ENCODE measurements at regions not wholly inside any gene's neighbourhood (a gene's known extent, or its start where the extent isn't known, plus 50 kb on each side); places are given as distances from the start of the nearest gene placed in this dataset.

DNA sequence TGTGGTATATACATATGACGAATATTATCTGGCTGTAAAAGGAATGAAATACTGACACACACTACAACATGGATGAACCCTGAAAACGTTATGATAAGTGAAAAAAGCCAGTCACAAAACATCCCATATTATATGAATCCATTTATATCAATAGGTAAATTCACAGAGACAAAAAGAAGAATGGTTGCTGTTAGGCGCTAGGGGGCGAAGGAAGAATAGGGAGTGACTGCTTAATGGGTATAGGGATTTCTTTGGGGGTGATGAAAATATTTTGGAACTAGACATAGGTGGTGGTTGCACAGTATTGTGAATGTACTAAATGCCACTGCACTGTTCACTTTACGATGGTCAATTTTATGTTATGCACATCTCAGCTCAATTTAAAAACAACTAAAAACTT, 96.4 kb upstream of the EGFL6 start:
- TF ChIP-seq, protein P1, sequence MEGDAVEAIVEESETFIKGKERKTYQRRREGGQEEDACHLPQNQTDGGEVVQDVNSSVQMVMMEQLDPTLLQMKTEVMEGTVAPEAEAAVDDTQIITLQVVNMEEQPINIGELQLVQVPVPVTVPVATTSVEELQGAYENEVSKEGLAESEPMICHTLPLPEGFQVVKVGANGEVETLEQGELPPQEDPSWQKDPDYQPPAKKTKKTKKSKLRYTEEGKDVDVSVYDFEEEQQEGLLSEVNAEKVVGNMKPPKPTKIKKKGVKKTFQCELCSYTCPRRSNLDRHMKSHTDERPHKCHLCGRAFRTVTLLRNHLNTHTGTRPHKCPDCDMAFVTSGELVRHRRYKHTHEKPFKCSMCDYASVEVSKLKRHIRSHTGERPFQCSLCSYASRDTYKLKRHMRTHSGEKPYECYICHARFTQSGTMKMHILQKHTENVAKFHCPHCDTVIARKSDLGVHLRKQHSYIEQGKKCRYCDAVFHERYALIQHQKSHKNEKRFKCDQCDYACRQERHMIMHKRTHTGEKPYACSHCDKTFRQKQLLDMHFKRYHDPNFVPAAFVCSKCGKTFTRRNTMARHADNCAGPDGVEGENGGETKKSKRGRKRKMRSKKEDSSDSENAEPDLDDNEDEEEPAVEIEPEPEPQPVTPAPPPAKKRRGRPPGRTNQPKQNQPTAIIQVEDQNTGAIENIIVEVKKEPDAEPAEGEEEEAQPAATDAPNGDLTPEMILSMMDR (IDR thresholded peaks at IDR 0.05): no peak
- TF ChIP-seq POLR2A (IDR thresholded peaks at IDR 0.05; ENCODE audit: low read depth) (no peak), EP300 (IDR thresholded peaks at IDR 0.05) (no peak)

All from esophagus muscularis mucosa (tissue), 4 donors.